ENCODE measurements at regions not wholly inside any gene's neighbourhood (a gene's known extent, or its start where the extent isn't known, plus 50 kb on each side); places are given as distances from the start of the nearest gene placed in this dataset.

DNA sequence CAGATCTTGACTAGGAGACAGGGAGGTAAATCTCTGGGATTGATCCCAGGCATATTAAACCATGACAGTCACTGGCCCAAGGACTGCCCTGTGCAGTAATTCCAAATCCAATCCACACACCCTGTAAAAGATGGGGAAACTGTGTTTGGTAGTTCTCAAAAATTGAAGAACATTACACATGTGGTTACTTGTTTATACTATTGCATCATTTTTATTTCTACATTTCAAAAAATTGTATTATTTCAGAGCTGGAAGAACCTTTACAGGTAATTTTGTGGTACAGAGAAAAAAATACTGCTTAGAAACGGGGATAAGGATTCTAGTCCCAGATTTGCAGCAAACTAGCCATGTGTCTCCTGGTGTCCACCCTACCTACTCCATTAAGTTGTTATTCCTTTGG lies 400.5 kb downstream of the LRIG3 start:
- TF ChIP-seq, protein P1, sequence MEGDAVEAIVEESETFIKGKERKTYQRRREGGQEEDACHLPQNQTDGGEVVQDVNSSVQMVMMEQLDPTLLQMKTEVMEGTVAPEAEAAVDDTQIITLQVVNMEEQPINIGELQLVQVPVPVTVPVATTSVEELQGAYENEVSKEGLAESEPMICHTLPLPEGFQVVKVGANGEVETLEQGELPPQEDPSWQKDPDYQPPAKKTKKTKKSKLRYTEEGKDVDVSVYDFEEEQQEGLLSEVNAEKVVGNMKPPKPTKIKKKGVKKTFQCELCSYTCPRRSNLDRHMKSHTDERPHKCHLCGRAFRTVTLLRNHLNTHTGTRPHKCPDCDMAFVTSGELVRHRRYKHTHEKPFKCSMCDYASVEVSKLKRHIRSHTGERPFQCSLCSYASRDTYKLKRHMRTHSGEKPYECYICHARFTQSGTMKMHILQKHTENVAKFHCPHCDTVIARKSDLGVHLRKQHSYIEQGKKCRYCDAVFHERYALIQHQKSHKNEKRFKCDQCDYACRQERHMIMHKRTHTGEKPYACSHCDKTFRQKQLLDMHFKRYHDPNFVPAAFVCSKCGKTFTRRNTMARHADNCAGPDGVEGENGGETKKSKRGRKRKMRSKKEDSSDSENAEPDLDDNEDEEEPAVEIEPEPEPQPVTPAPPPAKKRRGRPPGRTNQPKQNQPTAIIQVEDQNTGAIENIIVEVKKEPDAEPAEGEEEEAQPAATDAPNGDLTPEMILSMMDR (IDR thresholded peaks at IDR 0.05): no peak
- no peak for TF ChIP-seq POLR2A (IDR thresholded peaks at IDR 0.05)
